GM21737 (cell line): ENCODE measurements at regions not wholly inside any gene's neighbourhood (a gene's known extent, or its start where the extent isn't known, plus 50 kb on each side); places are given as distances from the start of the nearest gene placed in this dataset.

Experiments used
- ATAC-seq: cut with Tn5 transposase; IDR thresholded peaks from one replicate; pipeline ENCODE4 v1.9.1; 2021; ENCODE audit warnings: mild to moderate bottlenecking, moderate library complexity; ENCODE audit not compliant: unreplicated experiment

DNA sequence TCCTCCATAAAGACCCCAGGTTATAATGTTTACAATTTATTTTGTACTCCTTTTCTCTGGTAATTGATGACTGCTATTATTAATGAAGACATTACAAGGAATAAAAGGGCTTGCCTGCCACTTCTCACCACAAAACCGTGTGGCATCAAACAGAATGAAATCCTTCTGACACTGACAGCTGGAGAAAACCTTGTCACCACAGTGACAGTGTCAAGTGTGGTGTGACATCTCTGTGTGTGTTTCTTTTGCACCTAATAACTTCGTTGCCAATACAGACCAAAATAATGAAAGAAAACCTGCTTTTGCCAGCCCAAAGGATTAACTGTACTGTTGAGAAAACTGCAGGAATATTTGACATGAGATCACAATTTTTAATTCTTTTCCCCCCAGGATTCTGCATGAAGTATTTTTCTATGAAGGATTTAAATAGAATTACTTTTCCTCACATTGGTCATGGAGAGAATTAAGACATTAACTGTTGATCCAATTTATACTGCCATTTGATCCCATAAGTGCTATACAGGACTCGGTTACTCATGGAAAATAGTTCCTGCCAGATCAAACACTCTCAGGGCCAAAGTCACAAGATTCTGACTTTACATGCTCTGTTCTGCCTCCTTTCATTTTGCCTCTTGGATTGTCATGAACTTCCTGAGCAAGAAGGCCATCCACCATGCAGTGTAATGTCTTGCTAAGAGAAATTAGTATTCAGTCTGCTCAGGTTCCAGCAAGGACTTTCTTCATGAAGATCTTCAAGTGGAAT, 60.4 kb upstream of the IFNG-AS1 start:
- no peak for ATAC-seq

DNA sequence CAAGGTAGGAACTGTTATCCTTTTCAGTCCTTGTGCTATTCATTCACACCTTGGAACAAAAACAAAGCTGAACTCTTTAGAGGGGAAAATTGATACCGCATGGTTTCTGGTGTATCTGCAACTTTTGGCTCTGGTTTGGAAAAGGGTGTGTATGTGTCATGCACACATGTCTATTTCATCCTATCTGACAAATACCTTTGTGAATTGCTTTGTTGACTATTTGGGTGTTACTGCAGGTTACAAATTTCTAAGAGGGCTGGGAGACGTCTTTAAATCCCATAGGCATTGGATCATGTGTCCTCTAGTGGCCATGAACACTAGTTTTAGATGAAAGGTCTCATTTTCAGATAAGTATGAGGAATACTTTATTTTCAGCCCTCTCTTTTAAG, 59.9 kb upstream of the IFNG-AS1 start:
- ATAC-seq: no peak

DNA sequence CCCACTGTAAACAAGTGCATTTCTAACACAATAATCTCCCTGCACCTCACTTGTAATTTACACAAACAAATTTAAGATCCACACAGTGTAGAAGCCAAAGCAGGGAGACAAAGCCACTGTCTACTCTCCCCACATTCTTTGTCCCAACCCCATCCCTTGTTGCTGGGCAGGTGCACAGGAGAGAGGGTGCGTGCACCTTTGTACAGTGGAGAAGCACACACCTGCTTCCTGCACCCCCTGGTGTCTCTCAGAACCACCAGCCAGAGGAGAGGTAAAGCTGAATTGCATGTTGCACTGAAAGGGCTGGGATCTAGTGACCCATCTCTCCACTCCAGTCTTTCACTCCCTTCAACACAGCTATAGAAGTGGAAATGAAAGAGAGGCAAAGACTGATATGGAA, 51.4 kb upstream of the IFNG-AS1 start:
- no peak for ATAC-seq
